SU-DHL-6 (cell line): ENCODE measurements at regions not wholly inside any gene's neighbourhood (a gene's known extent, or its start where the extent isn't known, plus 50 kb on each side); places are given as distances from the start of the nearest gene placed in this dataset.

ENCODE experiments used
- EZH2phosphoT487 ChIP-seq: fragments of 200-600 bp; sonication (generic), shearing (Covaris generic); conservative IDR thresholded peaks from 2 replicates; pipeline ENCODE4 v1.6.1; 2018; ENCODE audit warnings: mild to moderate bottlenecking, antibody characterized with exemption, low read length, moderate library complexity, mixed read lengths
- TF ChIP-seq, protein P1 (sequence below): fragments of 200-600 bp; sonication (generic); IDR thresholded peaks from one replicate; pipeline ENCODE4 v1.5.1; 2017; ENCODE audit warnings: antibody characterized with exemption, mild to moderate bottlenecking, low read length, moderate library complexity; ENCODE audit not compliant: insufficient read depth, poor library complexity, severe bottlenecking

DNA sequence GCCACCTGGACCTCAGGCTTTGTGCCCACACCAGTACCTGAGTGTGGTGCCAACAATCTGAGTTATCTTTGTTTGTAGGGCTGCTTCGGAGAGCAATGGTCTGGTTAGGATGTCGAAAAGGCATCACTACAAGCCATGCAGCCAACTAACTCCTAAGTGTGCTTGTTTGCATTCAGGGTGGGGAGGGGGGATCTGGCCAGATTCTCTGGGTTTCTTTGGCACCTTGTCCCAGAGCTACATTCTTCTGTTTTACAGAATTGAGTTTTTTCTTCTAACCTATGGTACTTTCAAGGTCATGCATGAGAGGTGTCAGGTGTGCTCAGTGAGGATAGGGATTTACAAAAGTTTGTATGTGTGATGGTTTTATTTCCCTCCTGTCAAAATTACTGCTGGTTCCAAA is 391.4 kb upstream of the RARB start:
- TF ChIP-seq, protein P1, sequence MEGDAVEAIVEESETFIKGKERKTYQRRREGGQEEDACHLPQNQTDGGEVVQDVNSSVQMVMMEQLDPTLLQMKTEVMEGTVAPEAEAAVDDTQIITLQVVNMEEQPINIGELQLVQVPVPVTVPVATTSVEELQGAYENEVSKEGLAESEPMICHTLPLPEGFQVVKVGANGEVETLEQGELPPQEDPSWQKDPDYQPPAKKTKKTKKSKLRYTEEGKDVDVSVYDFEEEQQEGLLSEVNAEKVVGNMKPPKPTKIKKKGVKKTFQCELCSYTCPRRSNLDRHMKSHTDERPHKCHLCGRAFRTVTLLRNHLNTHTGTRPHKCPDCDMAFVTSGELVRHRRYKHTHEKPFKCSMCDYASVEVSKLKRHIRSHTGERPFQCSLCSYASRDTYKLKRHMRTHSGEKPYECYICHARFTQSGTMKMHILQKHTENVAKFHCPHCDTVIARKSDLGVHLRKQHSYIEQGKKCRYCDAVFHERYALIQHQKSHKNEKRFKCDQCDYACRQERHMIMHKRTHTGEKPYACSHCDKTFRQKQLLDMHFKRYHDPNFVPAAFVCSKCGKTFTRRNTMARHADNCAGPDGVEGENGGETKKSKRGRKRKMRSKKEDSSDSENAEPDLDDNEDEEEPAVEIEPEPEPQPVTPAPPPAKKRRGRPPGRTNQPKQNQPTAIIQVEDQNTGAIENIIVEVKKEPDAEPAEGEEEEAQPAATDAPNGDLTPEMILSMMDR, result no peak
- no peak for TF ChIP-seq EZH2phosphoT487
